ENCODE measurements at regions not wholly inside any gene's neighbourhood (a gene's known extent, or its start where the extent isn't known, plus 50 kb on each side); places are given as distances from the start of the nearest gene placed in this dataset.

GRCh38 chr2:145725876-145726275 lies 1206.0 kb upstream of the ZEB2 start:
- DNase-seq (ENCODE audit: low read depth in 2 of 2), result no peak

- no peak for DNase-seq (ENCODE audit: low read depth in 2 of 2)
Observed at GRCh38 chr2:145724311-145724898, 1204.5 kb upstream of the ZEB2 start.

GRCh38 chr2:145723872-145724271 lies 1204.0 kb upstream of the ZEB2 start:
- DNase-seq (ENCODE audit: low read depth in 2 of 2), result no peak

GRCh38 chr2:145721681-145722080 lies 1201.8 kb upstream of the ZEB2 start:
- DNase-seq (ENCODE audit: low read depth in 2 of 2), result no peak

- no peak for DNase-seq (ENCODE audit: low read depth in 2 of 2)
Observed at GRCh38 chr2:145715601-145716000, 1195.7 kb upstream of the ZEB2 start.

- DNase-seq (ENCODE audit: low read depth in 2 of 2), result no peak
Observed at GRCh38 chr2:145710303-145710702, 1190.4 kb upstream of the ZEB2 start.

- DNase-seq (ENCODE audit: low read depth in 2 of 2), result no peak
Observed at GRCh38 chr2:145702305-145702704, 1182.4 kb upstream of the ZEB2 start.

- DNase-seq (ENCODE audit: low read depth in 2 of 2), result no peak
Observed at GRCh38 chr2:145692971-145693478, 1173.1 kb upstream of the ZEB2 start.

- no peak for DNase-seq (ENCODE audit: low read depth in 2 of 2)
Observed at GRCh38 chr2:145691659-145692058, 1171.7 kb upstream of the ZEB2 start.

- DNase-seq (ENCODE audit: low read depth in 2 of 2), result no peak
Observed at GRCh38 chr2:145690183-145690778, 1170.4 kb upstream of the ZEB2 start.

GRCh38 chr2:145689277-145689676 lies 1169.4 kb upstream of the ZEB2 start:
- no peak for DNase-seq (ENCODE audit: low read depth in 2 of 2)

- no peak for DNase-seq (ENCODE audit: low read depth in 2 of 2)
Observed at GRCh38 chr2:145688156-145688555, 1168.2 kb upstream of the ZEB2 start.

- DNase-seq (ENCODE audit: low read depth in 2 of 2), result no peak
Observed at GRCh38 chr2:145687442-145688134, 1167.7 kb upstream of the ZEB2 start.

GRCh38 chr2:145685383-145686050 lies 1165.6 kb upstream of the ZEB2 start:
- DNase-seq (ENCODE audit: low read depth in 2 of 2), result no peak

GRCh38 chr2:145682546-145683157 lies 1162.7 kb upstream of the ZEB2 start:
- no peak for DNase-seq (ENCODE audit: low read depth in 2 of 2)

- no peak for DNase-seq (ENCODE audit: low read depth in 2 of 2)
Observed at GRCh38 chr2:145680276-145680675, 1160.4 kb upstream of the ZEB2 start.

GRCh38 chr2:145677371-145677770 lies 1157.5 kb upstream of the ZEB2 start:
- no peak for DNase-seq (ENCODE audit: low read depth in 2 of 2)

GRCh38 chr2:145674705-145675104 lies 1154.8 kb upstream of the ZEB2 start:
- DNase-seq (ENCODE audit: low read depth in 2 of 2), result no peak

GRCh38 chr2:145669301-145669700 lies 1149.4 kb upstream of the ZEB2 start:
- no peak for DNase-seq (ENCODE audit: low read depth in 2 of 2)

- DNase-seq (ENCODE audit: low read depth in 2 of 2), result no peak
Observed at GRCh38 chr2:145666552-145666951, 1146.6 kb upstream of the ZEB2 start.

GRCh38 chr2:145657265-145657664 lies 1137.3 kb upstream of the ZEB2 start:
- DNase-seq (ENCODE audit: low read depth in 2 of 2), result no peak

GRCh38 chr2:145655165-145655765 lies 1135.3 kb upstream of the ZEB2 start:
- DNase-seq (ENCODE audit: low read depth in 2 of 2), result no peak

All from stimulated activated CD4-positive, alpha-beta T cell treated with anti-CD3 and anti-CD28 coated beads, Interleukin-1b, Interleukin-23, amount 100 ng/mL, for 4 hours (primary cell).